BE2C (cell line): ENCODE measurements at regions not wholly inside any gene's neighbourhood (a gene's known extent, or its start where the extent isn't known, plus 50 kb on each side); places are given as distances from the start of the nearest gene placed in this dataset.
"Not testable (repeated sequence)": the region's sequence is repeated elsewhere in the genome, so short reads cannot be mapped to it uniquely, and the experiment has no call there.

Experiments used
- DNase-seq: peaks from one replicate; pipeline ENCODE4 v3.0.0-alpha.2; 2020
- H3K27me3 ChIP-seq: fragments of 250-450 bp; sonication (Bioruptor Pico); 2 replicates; pipeline ENCODE4 v1.5.1; 2020; ENCODE audit warnings: mild to moderate bottlenecking
- H3K36me3 ChIP-seq: fragments of 250-450 bp; sonication (Bioruptor Pico); 2 replicates; pipeline ENCODE4 v1.5.1; 2020; ENCODE audit warnings: mild to moderate bottlenecking
- H3K4me1 ChIP-seq: fragments of 250-450 bp; sonication (Bioruptor Pico); 2 replicates; pipeline ENCODE4 v1.5.1; 2020
- H3K4me3 ChIP-seq: 2 replicates; pipeline ENCODE4 v1.5.1; 2011; ENCODE audit warnings: low read depth, low read length
- H3K9me3 ChIP-seq: fragments of 250-450 bp; sonication (Bioruptor Pico); 2 replicates; pipeline ENCODE4 v1.5.1; 2020

DNA sequence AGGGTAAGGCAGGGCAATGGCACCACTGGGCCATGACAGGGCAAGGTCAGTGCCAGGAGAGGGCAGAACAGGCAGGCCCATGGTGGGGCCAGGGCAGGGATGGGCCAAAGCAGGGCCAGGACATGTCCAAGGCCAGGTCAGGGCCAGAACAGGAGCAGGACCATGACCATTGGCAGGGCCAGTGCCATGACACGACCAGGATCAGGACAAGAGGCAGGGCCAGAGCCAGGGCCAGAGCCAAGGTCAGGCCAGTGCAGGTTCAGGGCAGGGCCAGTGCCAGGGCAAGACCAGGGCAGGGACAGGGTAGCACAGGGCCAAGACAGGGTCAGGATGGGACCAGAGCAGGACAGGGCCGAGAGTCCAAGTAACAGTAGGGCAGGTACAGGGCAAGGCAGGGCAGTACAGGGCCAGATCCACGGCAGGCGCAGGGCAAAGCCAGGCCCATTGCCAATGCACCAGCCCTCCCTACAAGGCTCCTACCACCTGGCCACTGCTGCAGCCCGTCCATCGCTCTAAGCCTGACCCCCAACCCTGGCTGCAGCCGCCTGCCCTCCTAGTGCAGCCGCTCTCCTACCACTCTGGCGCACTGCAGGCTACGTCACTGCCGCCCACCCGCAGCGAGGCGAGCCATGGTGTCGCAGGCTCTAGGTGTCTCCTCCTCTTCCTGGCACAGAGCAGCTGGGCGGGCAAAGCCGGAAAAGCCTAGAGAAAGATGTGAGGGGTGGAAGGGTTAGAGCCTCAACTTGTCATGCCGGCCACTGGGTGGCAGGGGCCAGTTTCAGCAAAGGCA, 2876.3 kb downstream of the RPIA start:
- H3K9me3 ChIP-seq, H3K4me3 ChIP-seq, H3K4me1 ChIP-seq, DNase-seq, H3K36me3 ChIP-seq, H3K27me3 ChIP-seq: not testable (repeated sequence)

DNA sequence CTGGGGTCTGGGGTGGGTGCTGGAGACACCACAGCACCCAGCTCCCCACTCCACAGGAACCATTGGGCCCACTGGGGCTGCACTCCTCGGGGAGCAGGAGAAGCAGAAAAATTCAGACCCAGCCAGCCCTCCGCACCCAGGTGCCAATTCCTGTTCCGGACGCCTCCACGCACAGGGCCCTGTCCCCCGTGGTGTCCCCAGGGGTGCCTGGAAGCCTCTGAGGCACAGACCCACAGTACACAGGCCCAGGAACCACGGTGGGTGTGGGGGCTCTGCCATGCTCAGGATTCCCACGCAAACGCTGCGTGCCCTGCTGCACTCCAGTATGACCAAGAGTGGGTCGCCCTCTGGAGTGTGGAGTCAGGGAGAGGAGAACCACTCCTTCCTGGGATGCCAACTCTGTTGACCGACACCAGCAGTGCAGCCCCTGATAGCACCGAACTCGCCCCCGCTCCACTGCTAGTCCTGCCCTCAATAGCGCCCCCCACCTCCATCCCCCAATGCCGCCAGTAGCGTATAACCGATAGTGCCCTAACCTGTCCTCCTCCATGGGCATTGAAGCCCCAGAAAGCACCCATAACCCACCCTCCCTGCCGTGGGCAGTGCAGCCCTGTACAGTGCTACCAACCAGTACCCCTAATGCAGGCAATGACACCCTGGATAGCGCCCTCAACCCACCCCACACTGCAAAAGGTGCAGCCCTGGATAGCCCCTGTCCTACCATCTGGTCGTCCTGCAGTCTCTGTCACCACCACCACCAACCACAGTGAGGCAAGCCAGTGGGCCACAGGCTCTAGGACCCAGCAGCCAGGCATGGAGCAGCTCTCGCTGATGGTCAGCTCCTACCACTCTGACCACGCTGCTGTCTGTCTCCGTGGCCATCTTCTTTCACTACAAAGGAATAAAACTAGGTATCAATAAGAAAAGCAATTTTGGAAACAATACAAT, 2877.2 kb downstream of the RPIA start:
- H3K27me3 ChIP-seq, DNase-seq, H3K36me3 ChIP-seq, H3K9me3 ChIP-seq, H3K4me3 ChIP-seq, H3K4me1 ChIP-seq: not testable (repeated sequence)

DNA sequence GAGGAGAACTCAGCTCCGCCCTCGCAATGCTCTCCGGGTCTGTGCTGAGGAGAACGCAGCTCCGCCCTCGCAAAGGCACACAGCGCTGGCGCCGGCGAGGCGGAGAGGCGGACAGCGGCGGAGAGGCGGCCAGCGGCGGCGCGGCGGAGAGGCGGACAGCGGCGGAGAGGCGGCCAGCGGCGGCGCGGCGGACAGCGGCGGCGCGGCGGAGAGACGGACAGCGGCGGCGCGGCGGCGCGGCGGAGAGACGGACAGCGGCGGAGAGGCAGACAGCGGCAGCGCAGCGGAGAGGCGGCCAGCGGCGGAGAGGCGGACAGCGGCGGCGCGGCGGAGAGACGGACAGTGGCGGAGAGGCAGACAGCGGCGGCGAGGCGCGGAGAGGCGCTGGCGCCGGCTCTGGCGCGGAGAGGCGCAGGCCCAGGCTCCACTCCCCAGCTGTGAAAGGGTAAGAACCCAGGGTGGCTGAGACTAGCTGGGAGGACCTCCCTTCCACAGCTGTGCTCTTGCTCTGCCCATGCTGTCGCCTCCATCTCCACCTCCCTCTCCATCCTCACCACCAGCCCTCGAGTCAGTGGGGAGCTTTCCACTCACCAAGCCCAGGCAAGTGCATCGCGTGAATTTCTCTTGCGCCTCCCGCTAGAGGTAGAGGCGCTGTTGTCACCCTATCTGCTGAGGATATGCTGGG, 2879.9 kb downstream of the RPIA start:
- not testable (repeated sequence) for H3K36me3 ChIP-seq, H3K9me3 ChIP-seq, H3K27me3 ChIP-seq, H3K4me3 ChIP-seq
- H3K4me1 ChIP-seq: peaks cover 11% of the 10 kb centered on the region
- DNase-seq: peak; percentile 30

DNA sequence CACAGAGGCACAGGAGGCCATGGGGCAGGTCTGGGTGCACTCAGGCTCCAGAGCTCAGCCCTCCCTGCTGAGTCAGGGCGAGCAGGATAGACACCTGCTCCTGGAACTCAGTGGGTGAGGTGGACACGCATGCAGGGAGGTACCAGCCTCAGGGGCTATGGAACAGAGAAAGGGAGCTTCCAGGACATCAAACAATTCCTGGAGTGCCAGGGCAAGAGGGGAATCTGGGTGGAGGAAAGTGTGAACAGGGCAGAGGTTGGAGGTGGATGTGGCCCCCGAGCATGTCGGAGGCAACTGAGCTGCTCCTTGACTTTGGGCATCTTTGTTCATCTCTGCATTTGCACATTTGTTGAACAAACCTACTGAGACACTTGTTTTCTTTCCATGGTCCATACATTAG, 2881.5 kb downstream of the RPIA start:
- not testable (repeated sequence) for H3K27me3 ChIP-seq, DNase-seq, H3K4me3 ChIP-seq, H3K9me3 ChIP-seq, H3K36me3 ChIP-seq
- H3K4me1 ChIP-seq: peaks cover 11% of the 10 kb centered on the region

DNA sequence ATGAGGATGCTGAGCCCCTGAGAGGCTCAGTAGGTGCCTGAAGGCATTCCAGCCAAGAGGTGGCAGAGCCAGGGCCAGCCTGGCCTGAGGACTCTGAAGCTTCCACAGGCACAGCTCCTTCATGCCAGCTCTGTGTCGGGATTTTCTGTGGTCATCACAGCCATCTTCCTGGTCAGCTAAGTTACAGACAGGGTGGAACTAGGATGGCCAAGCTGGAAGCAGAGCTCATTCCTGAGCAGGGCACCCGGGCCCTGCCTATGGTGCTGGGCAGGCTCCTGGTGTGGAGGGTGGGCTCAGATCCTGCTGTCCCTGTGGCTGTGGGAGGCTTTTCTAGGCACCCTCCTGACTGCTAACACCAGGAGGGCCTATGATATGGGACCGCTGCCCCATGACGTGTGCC, 2882.3 kb downstream of the RPIA start:
- peaks cover 11% of the 10 kb centered on the region for H3K4me1 ChIP-seq
- H3K36me3 ChIP-seq, H3K9me3 ChIP-seq, H3K4me3 ChIP-seq, H3K27me3 ChIP-seq: not testable (repeated sequence)
- DNase-seq: peak; percentile 40

DNA sequence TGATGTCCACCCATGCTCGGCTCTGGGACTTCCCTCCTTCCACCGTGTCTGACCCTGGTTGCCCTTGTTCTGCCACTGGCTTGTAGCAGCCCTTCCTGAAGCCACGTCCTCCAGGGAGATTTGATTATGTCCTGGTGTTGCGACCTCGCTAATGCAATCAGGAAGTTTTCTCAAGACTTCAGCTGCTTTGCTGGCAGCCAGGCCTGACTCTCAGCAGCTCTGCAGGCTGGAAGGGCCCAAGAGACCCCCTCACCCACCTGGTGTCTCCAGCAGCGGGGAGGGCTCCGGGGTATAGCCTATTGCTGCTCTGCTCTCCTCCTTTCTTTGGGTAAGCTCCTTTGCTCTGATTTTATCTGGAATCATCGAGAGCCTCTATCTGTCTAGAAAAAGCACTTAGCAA, 2882.8 kb downstream of the RPIA start:
- H3K4me1 ChIP-seq: peaks cover 11% of the 10 kb centered on the region
- H3K4me3 ChIP-seq, H3K36me3 ChIP-seq, H3K27me3 ChIP-seq, H3K9me3 ChIP-seq: not testable (repeated sequence)
- DNase-seq: peak; percentile 94

DNA sequence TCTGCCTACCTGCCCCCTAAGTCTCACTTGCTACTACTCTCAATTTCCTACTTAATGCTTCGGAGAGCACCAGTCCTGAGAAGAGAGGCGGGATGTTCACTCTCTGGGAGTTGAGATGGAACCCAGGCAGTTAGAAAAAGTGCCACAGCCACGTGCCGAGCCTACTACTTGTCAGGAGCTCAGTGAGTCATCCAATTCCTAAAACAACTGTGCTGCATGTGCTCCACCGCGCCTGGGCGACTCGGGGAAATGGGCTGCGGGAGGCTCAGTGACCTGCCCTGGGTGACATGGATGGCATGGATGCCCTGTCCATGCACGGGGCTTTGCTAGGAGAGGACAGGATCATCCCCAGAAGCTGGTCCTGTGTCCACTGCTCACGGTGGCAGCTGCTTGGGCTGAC, 2884.2 kb downstream of the RPIA start:
- not testable (repeated sequence) for H3K9me3 ChIP-seq, H3K4me3 ChIP-seq, H3K27me3 ChIP-seq, H3K36me3 ChIP-seq, DNase-seq
- peaks cover 11% of the 10 kb centered on the region for H3K4me1 ChIP-seq

DNA sequence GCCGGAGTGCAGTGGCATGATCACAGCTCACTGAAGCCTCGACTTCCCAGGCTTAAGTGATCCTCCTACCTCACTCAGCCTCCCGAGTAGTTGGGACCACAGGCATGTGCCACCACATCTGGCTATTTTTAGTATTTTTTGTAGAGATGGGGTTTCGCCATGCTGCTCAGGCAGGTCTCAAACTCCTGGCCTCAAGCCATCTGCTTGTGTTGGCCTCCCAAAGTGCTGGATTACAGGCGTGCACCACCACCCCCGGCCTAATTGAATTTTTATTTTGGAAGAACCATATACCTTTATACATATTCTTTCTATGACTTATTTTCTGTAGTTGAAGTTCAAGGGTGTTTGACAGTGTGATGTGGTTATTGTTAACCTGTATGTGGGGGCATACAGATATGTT, 2885.9 kb downstream of the RPIA start:
- not testable (repeated sequence) for DNase-seq, H3K27me3 ChIP-seq, H3K4me3 ChIP-seq, H3K9me3 ChIP-seq, H3K36me3 ChIP-seq
- peaks cover 11% of the 10 kb centered on the region for H3K4me1 ChIP-seq

DNA sequence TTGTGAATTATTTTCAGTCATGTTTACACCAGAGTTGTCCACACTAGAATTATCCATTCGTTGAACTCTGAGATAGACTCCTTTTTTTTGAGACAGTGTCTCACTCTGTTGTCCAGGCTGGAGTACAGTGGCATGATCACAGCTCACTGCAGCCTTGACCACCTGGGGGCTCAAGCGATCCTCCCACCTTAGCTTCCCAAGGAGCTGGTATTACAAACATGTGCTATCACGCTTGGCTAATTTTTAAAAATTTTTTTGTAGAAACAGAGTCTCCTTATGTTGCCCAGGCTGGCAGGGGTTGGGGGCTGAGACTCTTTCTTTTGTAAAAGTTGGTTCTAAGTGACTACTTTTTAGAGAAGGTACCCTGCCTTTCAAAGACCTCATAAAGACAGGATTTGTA, 2887.2 kb downstream of the RPIA start:
- H3K27me3 ChIP-seq, DNase-seq, H3K4me1 ChIP-seq, H3K36me3 ChIP-seq, H3K9me3 ChIP-seq, H3K4me3 ChIP-seq: not testable (repeated sequence)

DNA sequence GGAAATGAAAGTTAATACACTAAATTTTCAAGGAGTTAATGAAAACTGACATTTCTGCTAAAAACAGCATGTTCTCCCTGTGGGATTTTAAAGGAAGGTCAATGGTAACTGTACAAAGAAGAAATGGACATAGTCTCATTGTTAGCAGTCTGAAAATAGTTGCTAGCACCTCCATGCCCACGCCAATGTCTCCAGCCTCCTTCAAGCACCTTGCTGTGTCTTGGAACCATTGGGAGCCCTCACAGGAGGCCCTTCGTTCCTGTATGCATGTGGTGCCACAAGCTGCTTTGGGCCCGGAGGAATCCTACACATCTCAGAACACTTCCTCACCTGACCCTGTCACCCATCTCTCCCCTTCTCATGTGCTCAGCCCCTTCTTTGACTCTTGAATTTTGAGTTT, 2888.1 kb downstream of the RPIA start:
- not testable (repeated sequence) for H3K9me3 ChIP-seq, H3K4me3 ChIP-seq, H3K27me3 ChIP-seq, H3K4me1 ChIP-seq, DNase-seq, H3K36me3 ChIP-seq

DNA sequence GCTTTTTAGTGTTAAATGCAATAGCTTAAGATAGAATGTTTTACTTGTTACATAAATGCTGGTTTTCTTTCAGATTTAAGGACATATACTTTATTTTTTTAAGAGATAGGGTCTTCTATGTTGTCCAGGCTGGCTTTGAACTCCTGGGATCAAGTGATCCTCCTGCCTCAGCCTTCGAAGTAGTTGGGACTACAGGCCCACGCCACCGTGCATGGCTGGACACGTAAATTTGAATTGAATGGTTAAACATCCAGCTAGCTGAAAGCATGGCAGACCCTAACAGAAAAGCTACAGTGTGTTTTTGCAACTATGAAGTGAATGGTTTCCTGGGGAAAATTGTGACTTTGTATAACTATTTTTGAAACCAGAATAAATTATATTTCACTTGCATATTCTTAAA, 2888.6 kb downstream of the RPIA start:
- H3K36me3 ChIP-seq, H3K4me3 ChIP-seq, DNase-seq, H3K4me1 ChIP-seq, H3K27me3 ChIP-seq, H3K9me3 ChIP-seq: not testable (repeated sequence)

DNA sequence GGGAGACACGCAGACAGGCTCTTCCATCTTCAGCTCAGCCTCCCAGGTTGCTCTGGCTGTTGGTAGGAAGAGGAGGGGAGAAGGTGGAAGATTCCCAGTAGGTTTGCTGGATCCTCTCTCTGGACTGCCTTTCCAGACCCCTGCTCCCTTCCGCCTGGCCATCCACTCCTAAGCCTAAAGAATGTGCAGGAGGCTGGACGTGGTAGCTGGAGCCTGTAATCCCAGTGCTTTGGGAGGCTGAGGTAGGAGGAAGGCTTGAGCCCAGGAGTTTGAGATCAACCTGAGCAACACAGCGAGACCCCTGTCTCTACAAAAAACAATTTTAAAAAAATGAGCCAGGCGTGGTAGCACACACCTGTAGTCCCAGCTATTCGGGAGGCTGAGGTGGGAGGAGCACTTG, 2895.6 kb downstream of the RPIA start:
- H3K27me3 ChIP-seq, DNase-seq, H3K36me3 ChIP-seq, H3K9me3 ChIP-seq, H3K4me3 ChIP-seq, H3K4me1 ChIP-seq: not testable (repeated sequence)

DNA sequence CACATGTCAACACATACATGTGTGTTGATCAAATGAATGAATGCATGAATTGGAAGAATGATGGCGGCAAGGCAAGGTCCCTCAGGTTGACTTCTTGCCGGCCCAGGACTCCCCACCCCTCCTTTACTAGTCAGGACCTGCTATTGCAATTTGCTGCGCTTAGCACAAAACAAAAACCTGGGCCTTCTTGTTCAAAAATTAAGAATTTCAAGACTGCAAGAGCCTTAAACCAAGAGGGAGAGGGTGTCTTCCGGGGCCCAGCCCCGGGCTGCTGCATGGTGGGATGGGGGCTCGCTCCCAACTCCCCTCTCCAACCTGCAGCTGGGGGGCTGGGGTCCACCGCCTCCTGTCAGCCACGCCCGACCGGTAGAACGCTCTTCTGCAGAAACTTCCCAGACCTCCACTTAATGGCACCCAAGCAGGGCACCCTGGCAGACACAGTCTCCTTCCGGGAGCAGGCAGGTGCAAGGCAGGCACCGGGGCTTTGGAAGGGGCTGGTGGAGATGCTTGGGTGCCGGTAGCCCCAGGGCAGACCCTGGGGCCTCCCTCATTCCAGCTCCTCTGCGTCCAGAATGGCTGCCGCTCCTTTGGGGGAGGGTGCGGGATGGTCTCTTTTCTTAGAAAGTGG, 2896.5 kb downstream of the RPIA start:
- H3K27me3 ChIP-seq, H3K4me1 ChIP-seq, DNase-seq, H3K36me3 ChIP-seq, H3K4me3 ChIP-seq, H3K9me3 ChIP-seq: not testable (repeated sequence)

DNA sequence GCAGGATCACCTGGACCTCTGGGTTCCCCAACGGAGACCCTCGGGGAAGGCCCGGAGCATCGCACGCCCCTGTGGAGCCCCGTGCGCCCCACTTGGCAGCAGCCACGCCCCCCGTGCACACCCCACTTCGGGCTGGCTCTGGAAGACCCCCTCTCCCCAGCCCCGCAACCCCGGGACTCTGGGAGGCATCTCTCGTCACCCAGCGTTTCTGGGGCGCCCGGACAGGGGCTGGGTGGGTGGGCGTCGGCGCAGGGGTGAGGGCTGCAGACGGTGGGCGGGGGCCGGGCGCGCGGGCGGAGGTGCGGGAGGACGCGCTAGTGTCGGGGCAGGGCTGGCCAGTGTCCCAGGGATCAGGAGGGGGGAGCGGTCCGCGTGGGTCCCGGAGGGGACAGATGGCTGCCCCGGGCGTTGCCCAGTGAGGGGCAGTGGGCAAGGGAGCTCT, 2897.3 kb downstream of the RPIA start:
- not testable (repeated sequence) for H3K4me3 ChIP-seq, DNase-seq, H3K36me3 ChIP-seq, H3K4me1 ChIP-seq, H3K27me3 ChIP-seq, H3K9me3 ChIP-seq
